ENCODE measurements at regions not wholly inside any gene's neighbourhood (a gene's known extent, or its start where the extent isn't known, plus 50 kb on each side); places are given as distances from the start of the nearest gene placed in this dataset.

DNA sequence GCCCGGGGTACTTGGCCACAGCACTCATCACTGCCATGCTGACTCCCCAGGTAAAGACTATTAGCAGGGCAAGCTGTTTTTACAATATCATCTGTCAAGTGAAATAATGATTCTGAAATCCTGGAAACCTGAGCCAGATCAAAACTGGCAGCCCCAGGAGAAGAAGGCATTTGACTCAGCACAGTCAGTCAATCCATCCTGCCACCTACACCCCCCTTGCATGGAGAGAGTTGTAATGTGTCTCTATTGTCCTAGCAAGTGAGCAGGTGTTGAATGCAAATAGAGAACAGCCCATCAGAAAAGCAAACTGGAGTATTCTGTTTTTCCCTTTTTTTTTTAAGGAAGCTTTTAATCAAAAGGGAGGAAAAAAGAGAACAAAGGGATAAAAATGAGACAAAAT lies 291.2 kb downstream of the BRINP1 start:
- Histone ChIP-seq H2BK5ac (ENCODE audit: insufficient read length, low read length) (no peak overlapping the region), H3K79me1 (ENCODE audit: insufficient read depth, low read depth, low read length, poor library complexity, severe bottlenecking) (no peaks in the 10 kb centered on the region), H3K4ac (ENCODE audit: low read depth, low read length) (no peak overlapping the region), H3K4me2 (ENCODE audit: insufficient read depth, insufficient read length, low read length) (no peak overlapping the region), H3K56ac (ENCODE audit: insufficient read length, low read depth, low read length) (no peak overlapping the region), H3K4me1 (ENCODE audit: insufficient read depth, low read length) (peaks cover 14% of the 10 kb centered on the region; the same call in 1 of the 2 replicates), H3K9ac (ENCODE audit: extremely low read depth, insufficient read length, low read length) (no peak overlapping the region), H3K14ac (ENCODE audit: insufficient read depth, low read length) (no peak overlapping the region), H3K27ac (ENCODE audit: insufficient read length, low read depth, low read length) (no peak overlapping the region), H3K23me2 (ENCODE audit: insufficient read length, low read depth, low read length, poor library complexity, severe bottlenecking) (no peaks in the 10 kb centered on the region), H3T11ph (ENCODE audit: low read length) (no peak overlapping the region), H4K5ac (ENCODE audit: insufficient read length, low read depth, low read length) (no peak overlapping the region), H2AFZ (ENCODE audit: low read length) (no peak overlapping the region), H4K8ac (replicated peaks; ENCODE audit: insufficient read length, low read depth, low read length) (no peak overlapping the region), H4K91ac (ENCODE audit: insufficient read length, low read depth, low read length) (no peak overlapping the region), H2BK120ac (ENCODE audit: low read depth, low read length, poor library complexity, severe bottlenecking) (no peak overlapping the region), H2BK12ac (ENCODE audit: insufficient read length, low read depth, low read length) (no peak overlapping the region), H2BK15ac (ENCODE audit: low read depth, low read length) (no peak overlapping the region), H2AK5ac (ENCODE audit: insufficient read length, low read length) (no peak overlapping the region), H3K18ac (ENCODE audit: insufficient read length, low read depth, low read length) (no peak overlapping the region), H3K79me2 (ENCODE audit: insufficient read depth, low read length) (no peaks in the 10 kb centered on the region), H3K9me3 (ENCODE audit: control insufficient read depth, low read depth, low read length) (no peaks in the 10 kb centered on the region), H3K27me3 (ENCODE audit: insufficient read depth, low read length) (no peaks in the 10 kb centered on the region), H3K23ac (ENCODE audit: insufficient read length, low read depth, low read length) (no peak overlapping the region), H4K20me1 (ENCODE audit: control insufficient read depth, insufficient read depth, insufficient read length) (no peaks in the 10 kb centered on the region), H2BK20ac (ENCODE audit: low read depth, low read length, poor library complexity, severe bottlenecking) (no peak overlapping the region)
- TF ChIP-seq, protein P1, sequence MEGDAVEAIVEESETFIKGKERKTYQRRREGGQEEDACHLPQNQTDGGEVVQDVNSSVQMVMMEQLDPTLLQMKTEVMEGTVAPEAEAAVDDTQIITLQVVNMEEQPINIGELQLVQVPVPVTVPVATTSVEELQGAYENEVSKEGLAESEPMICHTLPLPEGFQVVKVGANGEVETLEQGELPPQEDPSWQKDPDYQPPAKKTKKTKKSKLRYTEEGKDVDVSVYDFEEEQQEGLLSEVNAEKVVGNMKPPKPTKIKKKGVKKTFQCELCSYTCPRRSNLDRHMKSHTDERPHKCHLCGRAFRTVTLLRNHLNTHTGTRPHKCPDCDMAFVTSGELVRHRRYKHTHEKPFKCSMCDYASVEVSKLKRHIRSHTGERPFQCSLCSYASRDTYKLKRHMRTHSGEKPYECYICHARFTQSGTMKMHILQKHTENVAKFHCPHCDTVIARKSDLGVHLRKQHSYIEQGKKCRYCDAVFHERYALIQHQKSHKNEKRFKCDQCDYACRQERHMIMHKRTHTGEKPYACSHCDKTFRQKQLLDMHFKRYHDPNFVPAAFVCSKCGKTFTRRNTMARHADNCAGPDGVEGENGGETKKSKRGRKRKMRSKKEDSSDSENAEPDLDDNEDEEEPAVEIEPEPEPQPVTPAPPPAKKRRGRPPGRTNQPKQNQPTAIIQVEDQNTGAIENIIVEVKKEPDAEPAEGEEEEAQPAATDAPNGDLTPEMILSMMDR (conservative IDR thresholded peaks at IDR 0.05): no peak
- peak overlapping the region in 1 of 2 experiments; percentile 45; a peak in 1 of 5 replicates for H3K4me3 Mint-ChIP-seq
- H3K36me3 Mint-ChIP-seq (ENCODE audit: insufficient read depth in 1 of 3, low read depth in 3 of 3): no peaks in the 10 kb centered on the region
- no peak for DNase-seq
- H3K9me3 Mint-ChIP-seq: no peaks in the 10 kb centered on the region
- peaks cover 43 to 47% of the 10 kb centered on the region in 2 experiments for H3K4me1 Mint-ChIP-seq
- peak overlapping the region; percentile 22 to 59 (median 26) for H3K27ac Mint-ChIP-seq
- no peaks in the 10 kb centered on the region for H3K27me3 Mint-ChIP-seq (ENCODE audit: low read depth)
- WGBS (ENCODE audit: extremely low coverage, insufficient read length, low lambda C conversion rate): no CpG with 5 or more reads among the region's 1 CpG

Measured in H9 (cell line).